Natural killer cell (primary cell): ENCODE measurements at regions not wholly inside any gene's neighbourhood (a gene's known extent, or its start where the extent isn't known, plus 50 kb on each side); places are given as distances from the start of the nearest gene placed in this dataset.

Experiments
- ATAC-seq, 3 donors: fragments of 150-1000 bp in 2 of 3; fragments of 200-7000 bp in 1 of 3; cut with Tn5 transposase; 1 replicate in 1 of 3; 2 replicates in 2 of 3; pipeline ENCODE4 v1.10.0; 2021; ENCODE audit warnings: mild to moderate bottlenecking in 2 of 3, moderate library complexity in 2 of 3
- DNase-seq, 2 donors: peaks; one replicate each; pipeline versions ENCODE4 v3.0.0 to v3.0.0-alpha.2; 2013 to 2021; ENCODE audit warnings: mixed read lengths in 1 of 2
- H3K27ac ChIP-seq: one replicate; pipeline ENCODE4 v1.5.1; 2013; ENCODE audit warnings: mild to moderate bottlenecking, low read length
- H3K27me3 ChIP-seq: one replicate; pipeline ENCODE4 v1.6.1; 2013; ENCODE audit warnings: low read length; ENCODE audit not compliant: control insufficient read depth, insufficient read depth
- H3K36me3 ChIP-seq: one replicate; pipeline ENCODE4 v1.6.1; 2013; ENCODE audit warnings: low read length; ENCODE audit not compliant: control insufficient read depth, insufficient read depth
- H3K4me1 ChIP-seq: one replicate; pipeline ENCODE4 v1.6.1; 2013; ENCODE audit warnings: low read length; ENCODE audit not compliant: control insufficient read depth, insufficient read depth
- H3K4me3 ChIP-seq: one replicate; pipeline ENCODE4 v1.5.1; 2013; ENCODE audit warnings: low read length
- H3K9me3 ChIP-seq: one replicate; pipeline ENCODE4 v1.6.1; 2013; ENCODE audit warnings: low read length; ENCODE audit not compliant: control insufficient read depth, insufficient read depth
- H3K27ac Mint-ChIP-seq, 2 donors: one replicate each; pipeline ENCODE4 v1.8.0; 2022; ENCODE audit warnings: mild to moderate bottlenecking in 2 of 2, mixed read lengths in 2 of 2, moderate library complexity in 1 of 2
- H3K27me3 Mint-ChIP-seq, 2 donors: one replicate each; pipeline ENCODE4 v1.8.0; 2022; ENCODE audit warnings: low read depth in 2 of 2, mixed read lengths in 2 of 2
- H3K36me3 Mint-ChIP-seq: one replicate; pipeline ENCODE4 v1.8.0; 2022; ENCODE audit warnings: mixed read lengths
- H3K4me1 Mint-ChIP-seq, 2 donors: one replicate each; pipeline ENCODE4 v1.8.0; 2022; ENCODE audit warnings: mixed read lengths in 2 of 2
- H3K4me3 Mint-ChIP-seq: one replicate; pipeline ENCODE4 v1.8.0; 2022; ENCODE audit warnings: mild to moderate bottlenecking, moderate library complexity, mixed read lengths
- H3K9me3 Mint-ChIP-seq, 2 donors: one replicate each; pipeline ENCODE4 v1.8.0; 2022; ENCODE audit warnings: mixed read lengths in 2 of 2
- CTCF ChIP-seq: fragments of 200-600 bp; IDR thresholded peaks from one replicate; pipeline ENCODE4 v1.8.0; 2022; ENCODE audit warnings: antibody characterized with exemption
- WGBS: methylation state at CpG from one replicate; pipeline ENCODE4 v1.1.7; 2013; ENCODE audit warnings: missing lambda C conversion rate; ENCODE audit not compliant: insufficient coverage; 5-methylcytosine and 5-hydroxymethylcytosine counted together
- intact Hi-C: fragments of 100-400 bp; cut with micrococcal nuclease; formaldehyde crosslinking; loops from one replicate; pipeline ENCODE4 v1.14.2; 2022

GRCh38 chr6:7473805-7474719 lies 67.4 kb upstream of the DSP start:
- 87% methylated on average over 7 of the region's 7 CpGs for WGBS
- Histone ChIP-seq H3K36me3 (no peaks in the 10 kb centered on the region), H3K4me1 (no peaks in the 10 kb centered on the region), H3K4me3 (no peak overlapping the region), H3K9me3 (no peaks in the 10 kb centered on the region), H3K27ac (no peak overlapping the region), H3K27me3 (no peaks in the 10 kb centered on the region)
- Mint-ChIP-seq H3K36me3 (no peaks in the 10 kb centered on the region), H3K27ac (no peak overlapping the region), H3K4me1 (peaks cover 7 to 8% of the 10 kb centered on the region in 2 donors), H3K27me3 (peaks cover 9 to 19% of the 10 kb centered on the region in 2 donors), H3K9me3 (peaks cover 0 to 4% of the 10 kb centered on the region in 2 donors), H3K4me3 (no peak overlapping the region)
- DNase-seq: no peak
- intact Hi-C loops: no loop called here
- no peak for TF ChIP-seq CTCF
- no peak for ATAC-seq

- Mint-ChIP-seq H3K9me3 (peaks cover 0 to 4% of the 10 kb centered on the region in 2 donors), H3K27ac (no peak overlapping the region), H3K27me3 (peaks cover 9 to 14% of the 10 kb centered on the region in 2 donors), H3K4me3 (no peak overlapping the region), H3K36me3 (no peaks in the 10 kb centered on the region), H3K4me1 (peaks cover 7 to 8% of the 10 kb centered on the region in 2 donors)
- TF ChIP-seq CTCF: no peak
- H3K4me3 ChIP-seq: no peak overlapping the region
- 97% methylated on average over 4 of the region's 5 CpGs for WGBS
- H3K27ac ChIP-seq: no peak overlapping the region
- no peak for DNase-seq
- ATAC-seq: no peak
- H3K9me3 ChIP-seq: no peaks in the 10 kb centered on the region
- H3K4me1 ChIP-seq: no peaks in the 10 kb centered on the region
- intact Hi-C loops: no loop called here
- H3K27me3 ChIP-seq: no peaks in the 10 kb centered on the region
- no peaks in the 10 kb centered on the region for H3K36me3 ChIP-seq
Observed at GRCh38 chr6:7475081-7475480, 66.4 kb upstream of the DSP start.

- ATAC-seq (no peak), DNase-seq (no peak)
- Histone ChIP-seq H3K9me3 (no peaks in the 10 kb centered on the region), H3K4me1 (no peaks in the 10 kb centered on the region), H3K27me3 (no peaks in the 10 kb centered on the region), H3K4me3 (no peak overlapping the region), H3K27ac (no peak overlapping the region), H3K36me3 (no peaks in the 10 kb centered on the region)
- WGBS: 71% methylated on average over 12 of the region's 12 CpGs
- H3K4me3 Mint-ChIP-seq: no peak overlapping the region
- TF ChIP-seq CTCF: no peak
- H3K27ac Mint-ChIP-seq: no peak overlapping the region
- H3K36me3 Mint-ChIP-seq: no peaks in the 10 kb centered on the region
- no peaks in the 10 kb centered on the region for H3K27me3 Mint-ChIP-seq
- intact Hi-C loops: no loop called here
- no peaks in the 10 kb centered on the region for H3K9me3 Mint-ChIP-seq
- H3K4me1 Mint-ChIP-seq: no peaks in the 10 kb centered on the region
Observed at GRCh38 chr6:7479801-7480266, 61.6 kb upstream of the DSP start.
